ENCODE measurements at regions not wholly inside any gene's neighbourhood (a gene's known extent, or its start where the extent isn't known, plus 50 kb on each side); places are given as distances from the start of the nearest gene placed in this dataset.

DNA sequence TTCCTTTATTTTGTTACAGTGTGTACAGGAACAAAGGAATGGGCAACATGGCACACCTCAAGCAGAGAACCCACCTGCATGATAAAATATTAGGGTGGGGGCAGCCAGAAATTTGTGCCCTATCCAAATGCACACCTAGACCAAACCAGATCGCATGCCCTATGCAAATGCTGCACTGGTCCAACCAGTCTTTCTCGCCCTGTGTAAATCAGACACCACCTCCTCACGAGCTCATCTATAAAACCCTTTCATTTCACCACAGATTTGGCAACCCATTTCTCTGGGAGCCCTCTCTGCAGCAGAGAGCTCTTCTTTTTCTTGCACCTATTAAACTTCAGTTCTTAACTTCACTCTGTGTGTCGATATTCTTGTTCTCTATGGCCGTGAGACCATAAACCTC is 1559.2 kb downstream of the SLITRK1 start:
- WGBS (ENCODE audit: insufficient coverage, low lambda C conversion rate) = 86% methylated on average over 2 of the region's 5 CpGs
- H3K4me3 ChIP-seq (ENCODE audit: low read length) = no peak overlapping the region

DNA sequence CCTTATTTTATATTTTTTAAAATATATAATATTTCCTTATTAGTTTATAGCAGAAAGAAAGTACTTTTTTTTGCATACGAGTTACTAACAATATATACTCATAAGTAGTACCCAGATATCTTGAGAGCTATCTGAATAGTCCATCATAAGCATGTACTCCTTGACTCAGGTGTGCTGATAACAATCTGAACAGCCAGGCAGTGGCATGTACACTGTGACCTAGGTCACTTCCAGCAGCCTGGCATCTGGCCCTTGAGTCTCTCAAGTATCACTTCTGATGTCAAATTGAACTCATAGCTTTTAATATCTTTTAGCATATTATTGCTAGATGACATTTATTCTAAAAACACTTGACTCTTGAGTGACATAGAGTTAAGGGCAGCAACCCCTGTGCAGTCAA is 1576.7 kb downstream of the SLITRK1 start:
- peaks cover 3% of the 10 kb centered on the region for H3K9me3 ChIP-seq (ENCODE audit: control insufficient read depth, low read depth, low read length)
- WGBS (ENCODE audit: insufficient coverage, low lambda C conversion rate) = no CpG with 5 or more reads among the region's 1 CpG
- DNase-seq = no peak
- H3K4me1 ChIP-seq (ENCODE audit: control insufficient read depth, insufficient read depth, low read length) = no peaks in the 10 kb centered on the region
- no peaks in the 10 kb centered on the region for H3K27me3 ChIP-seq (ENCODE audit: control insufficient read depth, insufficient read depth, low read length)
- H3K4me3 ChIP-seq (ENCODE audit: low read length) = no peak overlapping the region
- no peak overlapping the region for H3K27ac ChIP-seq (ENCODE audit: low read length)
- no peaks in the 10 kb centered on the region for H3K36me3 ChIP-seq (ENCODE audit: control insufficient read depth, insufficient read depth, low read length)

More for the DNA sequence above, 1559.2 kb downstream of the SLITRK1 start:
- Histone ChIP-seq H3K36me3 (ENCODE audit: control insufficient read depth, insufficient read depth, low read length) (no peaks in the 10 kb centered on the region), H3K9me3 (ENCODE audit: control insufficient read depth, low read depth, low read length) (no peaks in the 10 kb centered on the region), H3K27me3 (ENCODE audit: control insufficient read depth, insufficient read depth, low read length) (no peaks in the 10 kb centered on the region), H3K4me1 (ENCODE audit: control insufficient read depth, insufficient read depth, low read length) (no peaks in the 10 kb centered on the region), H3K27ac (ENCODE audit: low read length) (no peak overlapping the region)
- DNase-seq = no peak

DNA sequence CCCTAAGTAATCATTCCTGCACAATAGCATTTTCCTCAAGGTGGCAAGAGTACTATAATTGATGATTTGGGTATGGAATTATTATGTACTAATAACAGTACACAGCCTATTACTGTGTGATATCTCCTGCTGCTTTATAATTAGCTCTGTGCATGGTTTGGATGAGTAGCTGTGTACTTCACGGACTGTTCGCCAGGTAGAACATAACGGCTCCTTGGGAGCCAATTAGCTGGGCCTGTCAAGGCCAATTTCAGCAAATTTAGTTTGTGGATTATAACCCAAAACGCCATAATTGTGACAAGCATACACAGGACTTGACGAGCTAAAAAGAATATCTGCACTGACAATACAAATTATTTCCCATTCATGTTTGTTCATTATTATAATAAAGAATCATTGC is 1584.2 kb downstream of the SLITRK1 start:
- H3K4me1 ChIP-seq (ENCODE audit: control insufficient read depth, insufficient read depth, low read length) = no peaks in the 10 kb centered on the region
- no peak for DNase-seq
- H3K4me3 ChIP-seq (ENCODE audit: low read length) = no peak overlapping the region
- no peaks in the 10 kb centered on the region for H3K36me3 ChIP-seq (ENCODE audit: control insufficient read depth, insufficient read depth, low read length)
- H3K27ac ChIP-seq (ENCODE audit: low read length) = no peak overlapping the region
- H3K27me3 ChIP-seq (ENCODE audit: control insufficient read depth, insufficient read depth, low read length) = no peaks in the 10 kb centered on the region
- 72% methylated on average over 2 of the region's 5 CpGs for WGBS (ENCODE audit: insufficient coverage, low lambda C conversion rate)
- peaks cover 3% of the 10 kb centered on the region for H3K9me3 ChIP-seq (ENCODE audit: control insufficient read depth, low read depth, low read length)

DNA sequence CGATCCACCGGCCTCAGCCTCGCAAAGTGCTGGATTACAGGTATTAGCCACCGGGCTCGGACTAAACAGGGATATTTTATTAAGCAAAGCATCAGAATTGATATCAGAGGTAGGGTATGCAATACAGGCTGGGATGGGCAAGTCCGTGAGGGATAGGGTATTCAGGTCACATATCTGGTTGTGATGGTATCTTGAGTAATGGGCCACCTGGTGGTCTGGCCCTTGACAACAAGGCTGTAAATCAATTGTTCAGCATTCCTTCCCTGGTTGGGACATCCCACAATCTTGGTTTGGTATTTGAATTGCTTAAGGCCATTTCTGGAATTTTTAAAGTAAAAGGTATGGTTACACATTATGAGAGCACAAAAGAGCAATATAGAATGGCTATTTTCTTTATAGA is 1588.0 kb downstream of the SLITRK1 start:
- WGBS (ENCODE audit: insufficient coverage, low lambda C conversion rate) = no CpG with 5 or more reads among the region's 6 CpGs
- no peaks in the 10 kb centered on the region for H3K36me3 ChIP-seq (ENCODE audit: control insufficient read depth, insufficient read depth, low read length)
- H3K4me1 ChIP-seq (ENCODE audit: control insufficient read depth, insufficient read depth, low read length) = no peaks in the 10 kb centered on the region
- H3K27me3 ChIP-seq (ENCODE audit: control insufficient read depth, insufficient read depth, low read length) = no peaks in the 10 kb centered on the region
- no peak for DNase-seq
- H3K4me3 ChIP-seq (ENCODE audit: low read length) = no peak overlapping the region
- peaks cover 3% of the 10 kb centered on the region for H3K9me3 ChIP-seq (ENCODE audit: control insufficient read depth, low read depth, low read length)
- H3K27ac ChIP-seq (ENCODE audit: low read length) = no peak overlapping the region

DNA sequence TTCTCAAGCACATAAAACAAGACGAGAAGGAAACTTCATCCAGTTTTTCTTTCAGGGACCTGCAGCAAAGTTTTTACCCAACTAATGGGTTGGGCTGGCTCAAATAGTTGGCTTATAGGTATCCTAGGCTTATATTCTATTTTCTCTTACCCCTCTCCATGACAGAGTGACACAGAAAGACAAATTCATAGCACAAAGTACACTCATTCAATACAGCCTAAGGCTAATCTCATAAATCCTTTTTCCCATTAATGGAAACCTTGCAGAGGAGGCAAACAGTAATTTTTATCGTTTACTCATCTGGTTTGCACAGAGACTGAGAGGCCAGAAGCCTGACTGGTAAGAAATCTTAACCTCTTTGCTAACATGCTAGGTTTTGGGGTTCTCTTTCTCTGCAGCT is 1589.9 kb downstream of the SLITRK1 start:
- WGBS (ENCODE audit: insufficient coverage, low lambda C conversion rate) = 100% methylated on average over 1 of the region's 2 CpGs
- DNase-seq = no peak
- no peaks in the 10 kb centered on the region for H3K4me1 ChIP-seq (ENCODE audit: control insufficient read depth, insufficient read depth, low read length)
- H3K27me3 ChIP-seq (ENCODE audit: control insufficient read depth, insufficient read depth, low read length) = no peaks in the 10 kb centered on the region
- H3K4me3 ChIP-seq (ENCODE audit: low read length) = no peak overlapping the region
- no peak overlapping the region for H3K27ac ChIP-seq (ENCODE audit: low read length)
- H3K36me3 ChIP-seq (ENCODE audit: control insufficient read depth, insufficient read depth, low read length) = no peaks in the 10 kb centered on the region
- peaks cover 3% of the 10 kb centered on the region for H3K9me3 ChIP-seq (ENCODE audit: control insufficient read depth, low read depth, low read length)

DNA sequence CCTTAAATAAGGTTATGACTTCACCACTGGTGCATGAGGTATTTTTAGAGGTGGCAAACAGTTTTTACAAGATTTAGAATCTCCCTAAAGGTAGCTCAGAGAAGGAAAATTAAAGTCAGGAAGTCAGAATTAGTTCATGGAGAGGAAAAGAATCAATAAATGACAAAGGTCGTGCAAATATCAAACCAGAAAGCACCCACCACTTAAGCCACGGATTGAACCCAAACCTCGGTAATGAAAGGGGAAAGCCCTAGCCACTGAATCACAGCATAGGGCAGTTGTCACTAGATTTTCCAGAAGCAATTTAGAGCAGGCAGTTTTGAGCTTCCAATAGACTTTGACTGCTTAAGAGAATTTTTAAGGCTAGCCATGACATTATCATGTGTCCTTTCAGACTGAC is 1590.4 kb downstream of the SLITRK1 start:
- Histone ChIP-seq H3K4me3 (ENCODE audit: low read length) (no peak overlapping the region), H3K27ac (ENCODE audit: low read length) (no peak overlapping the region), H3K9me3 (ENCODE audit: control insufficient read depth, low read depth, low read length) (peaks cover 3% of the 10 kb centered on the region), H3K4me1 (ENCODE audit: control insufficient read depth, insufficient read depth, low read length) (no peaks in the 10 kb centered on the region), H3K36me3 (ENCODE audit: control insufficient read depth, insufficient read depth, low read length) (no peaks in the 10 kb centered on the region), H3K27me3 (ENCODE audit: control insufficient read depth, insufficient read depth, low read length) (no peaks in the 10 kb centered on the region)
- no peak for DNase-seq
- 83% methylated on average over 1 of the region's 3 CpGs for WGBS (ENCODE audit: insufficient coverage, low lambda C conversion rate)

DNA sequence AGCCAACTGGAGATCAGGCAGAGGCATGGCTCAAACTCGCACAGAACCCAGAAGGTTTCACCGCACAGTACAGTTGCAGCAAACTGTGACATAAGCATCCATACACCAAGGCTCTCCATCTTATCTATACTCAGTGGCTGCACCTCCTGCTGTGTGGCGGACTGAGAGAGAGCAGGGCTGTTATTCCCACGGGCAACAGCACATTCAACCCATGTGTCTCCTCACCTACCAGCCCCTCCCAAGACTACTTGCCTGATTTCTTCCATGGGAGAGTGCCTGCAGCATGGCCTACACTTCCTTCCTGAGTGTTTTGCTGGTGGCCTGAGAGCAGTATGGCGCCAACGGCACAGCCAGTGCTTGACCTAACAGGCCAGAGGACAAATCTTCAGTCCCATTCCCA is 1606.6 kb downstream of the SLITRK1 start:
- Histone ChIP-seq H3K9me3 (ENCODE audit: control insufficient read depth, low read depth, low read length) (no peaks in the 10 kb centered on the region), H3K27me3 (ENCODE audit: control insufficient read depth, insufficient read depth, low read length) (no peaks in the 10 kb centered on the region), H3K27ac (ENCODE audit: low read length) (no peak overlapping the region), H3K4me3 (ENCODE audit: low read length) (no peak overlapping the region), H3K4me1 (ENCODE audit: control insufficient read depth, insufficient read depth, low read length) (no peaks in the 10 kb centered on the region), H3K36me3 (ENCODE audit: control insufficient read depth, insufficient read depth, low read length) (no peaks in the 10 kb centered on the region)
- no CpG with 5 or more reads among the region's 6 CpGs for WGBS (ENCODE audit: insufficient coverage, low lambda C conversion rate)
- DNase-seq = no peak

DNA sequence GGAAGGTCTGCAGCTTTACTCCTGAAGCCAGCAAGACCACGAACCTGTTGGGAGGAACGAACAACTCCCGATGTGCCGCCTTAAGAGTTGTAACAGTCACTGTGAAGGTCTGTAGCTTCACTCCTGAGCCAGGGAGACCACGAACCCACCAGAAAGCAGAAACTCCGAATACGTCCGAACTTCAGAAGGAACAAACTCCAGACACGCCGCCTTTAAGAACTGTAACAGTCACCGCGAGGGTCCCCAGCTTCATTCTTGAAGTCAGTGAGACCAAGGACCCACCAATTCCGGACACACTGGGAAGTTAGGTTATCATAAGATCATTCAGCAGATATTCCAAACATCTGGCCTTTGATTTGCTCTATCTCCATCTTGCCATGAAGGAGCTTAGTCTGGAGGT is 1623.0 kb downstream of the SLITRK1 start:
- Histone ChIP-seq H3K9me3 (ENCODE audit: control insufficient read depth, low read depth, low read length) (peaks cover 8% of the 10 kb centered on the region), H3K4me3 (ENCODE audit: low read length) (no peak overlapping the region), H3K4me1 (ENCODE audit: control insufficient read depth, insufficient read depth, low read length) (no peaks in the 10 kb centered on the region), H3K27ac (ENCODE audit: low read length) (no peak overlapping the region), H3K27me3 (ENCODE audit: control insufficient read depth, insufficient read depth, low read length) (no peaks in the 10 kb centered on the region), H3K36me3 (ENCODE audit: control insufficient read depth, insufficient read depth, low read length) (no peaks in the 10 kb centered on the region)
- 100% methylated on average over 2 of the region's 13 CpGs for WGBS (ENCODE audit: insufficient coverage, low lambda C conversion rate)
- DNase-seq = no peak

DNA sequence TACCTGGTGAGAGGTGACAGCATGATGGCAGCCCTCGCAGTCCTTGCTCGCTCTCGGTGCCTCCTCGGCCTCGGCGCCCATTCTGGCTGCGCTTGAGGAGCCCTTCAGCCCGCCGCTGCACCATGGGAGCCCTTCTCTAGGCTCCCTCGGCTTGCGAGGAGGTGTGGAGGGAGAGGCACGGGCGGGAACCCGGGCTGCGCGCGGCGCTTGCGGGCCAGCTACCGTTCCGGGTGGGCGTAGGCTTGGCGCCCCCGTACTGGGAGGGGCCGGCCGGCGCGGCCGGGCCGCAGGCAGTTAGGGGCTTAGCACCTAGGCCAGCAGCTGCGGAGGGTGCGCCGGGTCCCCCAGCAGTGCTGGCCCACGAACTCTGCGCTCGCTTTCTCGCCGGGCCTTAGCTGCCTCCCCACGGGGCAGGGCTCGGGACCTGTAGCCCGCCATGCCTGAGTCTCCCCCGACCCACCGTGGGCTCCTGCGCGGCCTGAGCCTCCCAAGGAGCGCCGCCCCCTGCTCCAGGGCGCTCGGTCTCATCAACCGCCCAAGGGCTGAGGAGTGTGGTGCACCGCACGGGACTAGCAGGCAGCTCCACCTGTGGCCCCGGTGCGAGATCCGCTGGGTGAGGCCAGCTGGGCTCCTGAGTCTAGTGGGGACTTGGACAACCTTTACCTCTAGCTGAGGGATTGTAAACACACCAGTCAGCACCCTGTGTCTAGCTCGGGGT is 1624.3 kb downstream of the SLITRK1 start:
- H3K4me3 ChIP-seq (ENCODE audit: low read length) = no peak overlapping the region
- no peak for DNase-seq
- WGBS (ENCODE audit: insufficient coverage, low lambda C conversion rate) = no CpG with 5 or more reads among the region's 56 CpGs
- H3K36me3 ChIP-seq (ENCODE audit: control insufficient read depth, insufficient read depth, low read length) = no peaks in the 10 kb centered on the region
- H3K4me1 ChIP-seq (ENCODE audit: control insufficient read depth, insufficient read depth, low read length) = no peaks in the 10 kb centered on the region
- no peak overlapping the region for H3K27ac ChIP-seq (ENCODE audit: low read length)
- no peaks in the 10 kb centered on the region for H3K27me3 ChIP-seq (ENCODE audit: control insufficient read depth, insufficient read depth, low read length)
- H3K9me3 ChIP-seq (ENCODE audit: control insufficient read depth, low read depth, low read length) = peaks cover 8% of the 10 kb centered on the region

DNA sequence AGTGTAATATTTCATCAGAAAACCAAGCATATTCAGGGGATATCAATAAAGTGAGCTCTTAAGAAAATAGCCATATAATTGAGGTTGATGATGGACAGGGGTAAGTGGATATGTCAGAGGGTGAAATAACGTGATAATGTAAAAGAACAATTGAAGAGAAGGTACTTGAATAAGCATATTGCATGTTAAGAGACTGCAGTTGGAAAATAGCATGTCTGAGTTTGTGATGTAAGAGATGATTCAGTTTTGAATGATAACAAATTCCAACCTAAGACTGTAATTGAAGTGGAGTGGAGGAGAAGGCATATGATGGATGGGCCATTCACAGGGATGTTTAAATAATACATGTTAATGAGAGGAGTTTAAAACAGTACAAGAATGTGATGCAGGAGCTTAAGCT is 1633.5 kb downstream of the SLITRK1 start:
- Histone ChIP-seq H3K4me3 (ENCODE audit: low read length) (no peak overlapping the region), H3K4me1 (ENCODE audit: control insufficient read depth, insufficient read depth, low read length) (no peaks in the 10 kb centered on the region), H3K9me3 (ENCODE audit: control insufficient read depth, low read depth, low read length) (no peaks in the 10 kb centered on the region), H3K36me3 (ENCODE audit: control insufficient read depth, insufficient read depth, low read length) (no peaks in the 10 kb centered on the region), H3K27me3 (ENCODE audit: control insufficient read depth, insufficient read depth, low read length) (no peaks in the 10 kb centered on the region), H3K27ac (ENCODE audit: low read length) (no peak overlapping the region)
- WGBS (ENCODE audit: insufficient coverage, low lambda C conversion rate) = 83% methylated on average over 1 of the region's 1 CpG
- DNase-seq = no peak

DNA sequence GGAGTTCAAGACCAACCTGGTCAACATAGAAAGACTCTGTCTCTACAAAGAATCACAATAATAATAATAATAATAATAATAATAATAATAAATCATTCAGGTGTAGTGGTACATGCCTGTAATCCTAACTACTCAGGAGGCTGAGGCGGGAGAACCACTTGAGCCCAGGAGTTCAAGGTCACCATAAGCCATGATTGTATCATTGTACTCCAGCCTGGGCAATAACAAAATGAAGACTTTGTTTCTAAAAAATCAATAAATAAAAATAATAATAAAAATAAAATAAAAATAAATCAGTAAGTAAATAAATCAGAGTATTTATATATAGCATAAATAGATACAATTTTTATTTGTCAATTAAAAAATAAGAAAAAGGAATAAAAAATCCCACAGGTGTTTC is 1636.4 kb downstream of the SLITRK1 start:
- no peaks in the 10 kb centered on the region for H3K4me1 ChIP-seq (ENCODE audit: control insufficient read depth, insufficient read depth, low read length)
- WGBS (ENCODE audit: insufficient coverage, low lambda C conversion rate) = no CpG with 5 or more reads among the region's 1 CpG
- no peak for DNase-seq
- no peaks in the 10 kb centered on the region for H3K27me3 ChIP-seq (ENCODE audit: control insufficient read depth, insufficient read depth, low read length)
- no peak overlapping the region for H3K4me3 ChIP-seq (ENCODE audit: low read length)
- no peaks in the 10 kb centered on the region for H3K9me3 ChIP-seq (ENCODE audit: control insufficient read depth, low read depth, low read length)
- no peaks in the 10 kb centered on the region for H3K36me3 ChIP-seq (ENCODE audit: control insufficient read depth, insufficient read depth, low read length)
- H3K27ac ChIP-seq (ENCODE audit: low read length) = no peak overlapping the region
